MCF 10A (cell line): ENCODE measurements at regions not wholly inside any gene's neighbourhood (a gene's known extent, or its start where the extent isn't known, plus 50 kb on each side); places are given as distances from the start of the nearest gene placed in this dataset.

Experiments used
- BruUV-seq: library from RNA; stranded (reverse); fragments of 400-500 nt; replicated peaks from 2 replicates; lab custom pipeline; 2021; lab: Mats Ljungman, UMichigan
- CTCF ChIA-PET: fragments of 300-600 bp; sonication (Branson Sonifier 250); formaldehyde crosslinking; extraction: SDS; loops from one replicate; lab custom pipeline; 2021; ENCODE audit warnings: antibody characterized with exemption, inconsistent platforms; lab: Yijun Ruan, JAX
- POLR2A ChIA-PET: fragments of 300-600, 350-650 bp; sonication (Branson Sonifier 250); formaldehyde crosslinking; extraction: SDS; loops from one replicate; lab custom pipeline; 2020; ENCODE audit warnings: antibody characterized with exemption, inconsistent platforms; lab: Yijun Ruan, JAX
- DNase-seq: peaks from one replicate; pipeline ENCODE4 v3.0.0-alpha.2; 2018; ENCODE audit not compliant: unreplicated experiment
- H3K27ac Mint-ChIP-seq: one replicate; pipeline ENCODE4 v1.8.0; 2022; ENCODE audit warnings: mild to moderate bottlenecking, low read depth, mixed read lengths; ENCODE audit not compliant: unreplicated experiment
- H3K27me3 Mint-ChIP-seq: one replicate; pipeline ENCODE4 v1.8.0; 2022; ENCODE audit warnings: mixed read lengths; ENCODE audit not compliant: insufficient read depth, unreplicated experiment
- H3K36me3 Mint-ChIP-seq: one replicate; pipeline ENCODE4 v1.8.0; 2022; ENCODE audit warnings: mild to moderate bottlenecking, moderate library complexity, mixed read lengths; ENCODE audit not compliant: insufficient read depth, unreplicated experiment
- H3K4me1 Mint-ChIP-seq: one replicate; pipeline ENCODE4 v1.8.0; 2022; ENCODE audit warnings: mixed read lengths; ENCODE audit not compliant: insufficient read depth, unreplicated experiment
- H3K4me3 Mint-ChIP-seq: one replicate; pipeline ENCODE4 v1.8.0; 2022; ENCODE audit warnings: mild to moderate bottlenecking, moderate library complexity, mixed read lengths; ENCODE audit not compliant: unreplicated experiment
- H3K9me3 Mint-ChIP-seq: one replicate; pipeline ENCODE4 v1.8.0; 2022; ENCODE audit warnings: mixed read lengths; ENCODE audit not compliant: unreplicated experiment
- CTCF ChIP-seq: fragments of 200-600 bp; IDR thresholded peaks from one replicate; pipeline ENCODE4 v1.8.0; 2022; ENCODE audit warnings: antibody characterized with exemption, mild to moderate bottlenecking; ENCODE audit not compliant: unreplicated experiment
- intact Hi-C: fragments of 100-400 bp; cut with micrococcal nuclease; formaldehyde crosslinking; loops from 2 replicates; pipeline ENCODE4 v1.14.1; 2022

GRCh38 chr14:57943541-57943940 lies 77.6 kb upstream of the SLC35F4 start:
- ChIA-PET POLR2A (no interaction called here), CTCF (interaction anchor here (0.6 kb wide), 1 partner anchor 59 kb away, joined by 6 read pairs; no protein-coding TSS in a partner anchor)
- no peak for TF ChIP-seq CTCF
- no peak for DNase-seq
- intact Hi-C loops = no loop called here
- Mint-ChIP-seq H3K9me3 (no peaks in the 10 kb centered on the region), H3K4me1 (peaks cover 5% of the 10 kb centered on the region), H3K27me3 (no peaks in the 10 kb centered on the region), H3K27ac (no peak overlapping the region), H3K36me3 (no peaks in the 10 kb centered on the region), H3K4me3 (no peak overlapping the region)
- BruUV-seq = no TSS peak

GRCh38 chr14:57943038-57943437 lies 77.1 kb upstream of the SLC35F4 start:
- ChIA-PET POLR2A (no interaction called here), CTCF (interaction anchor here (0.6 kb wide), 1 partner anchor 58 kb away, joined by 6 read pairs; no protein-coding TSS in a partner anchor)
- Mint-ChIP-seq H3K36me3 (no peaks in the 10 kb centered on the region), H3K4me3 (no peak overlapping the region), H3K4me1 (peaks cover 5% of the 10 kb centered on the region), H3K27ac (no peak overlapping the region), H3K9me3 (no peaks in the 10 kb centered on the region), H3K27me3 (no peaks in the 10 kb centered on the region)
- no peak for DNase-seq
- no peak for TF ChIP-seq CTCF
- no TSS peak for BruUV-seq
- intact Hi-C loops = no loop called here

- ChIA-PET POLR2A (no interaction called here), CTCF (no interaction called here)
- Mint-ChIP-seq H3K4me1 (peaks cover 5% of the 10 kb centered on the region), H3K36me3 (no peaks in the 10 kb centered on the region), H3K4me3 (no peak overlapping the region), H3K27ac (no peak overlapping the region), H3K9me3 (no peaks in the 10 kb centered on the region), H3K27me3 (no peaks in the 10 kb centered on the region)
- BruUV-seq = no TSS peak
- no peak for TF ChIP-seq CTCF
- intact Hi-C loops = no loop called here
- no peak for DNase-seq
Measured at GRCh38 chr14:57939084-57939483, 73.2 kb upstream of the SLC35F4 start.

- CTCF ChIA-PET = no interaction called here
- intact Hi-C loops = no loop called here
- H3K27me3 Mint-ChIP-seq = no peaks in the 10 kb centered on the region
- no TSS peak for BruUV-seq
- H3K36me3 Mint-ChIP-seq = peaks cover under 1% of the 10 kb centered on the region
- DNase-seq = no peak
- H3K27ac Mint-ChIP-seq = no peak overlapping the region
- no peak overlapping the region for H3K4me3 Mint-ChIP-seq
- no peaks in the 10 kb centered on the region for H3K9me3 Mint-ChIP-seq
- POLR2A ChIA-PET = no interaction called here
- peaks cover 5% of the 10 kb centered on the region for H3K4me1 Mint-ChIP-seq
- no peak for TF ChIP-seq CTCF
Measured at GRCh38 chr14:57938533-57938932, 72.6 kb upstream of the SLC35F4 start.
